ENCODE measurements at regions not wholly inside any gene's neighbourhood (a gene's known extent, or its start where the extent isn't known, plus 50 kb on each side); places are given as distances from the start of the nearest gene placed in this dataset.

- TF ChIP-seq POLR2A (IDR thresholded peaks at IDR 0.05; ENCODE audit: low read length): no peak
- TF ChIP-seq GATA1 (IDR thresholded peaks at IDR 0.05; ENCODE audit: low read depth, low read length): no peak
These were observed 87.9 kb upstream of the BMP5 start for GRCh38 chr6:55963301-55963700.
